GM19025 (cell line): ENCODE measurements at regions not wholly inside any gene's neighbourhood (a gene's known extent, or its start where the extent isn't known, plus 50 kb on each side); places are given as distances from the start of the nearest gene placed in this dataset.
"Not testable (repeated sequence)": the region's sequence is repeated elsewhere in the genome, so short reads cannot be mapped to it uniquely, and the experiment has no call there.

Source experiments
- ATAC-seq: cut with Tn5 transposase; IDR thresholded peaks from one replicate; pipeline ENCODE4 v1.9.1; 2021; ENCODE audit warnings: mild to moderate bottlenecking, low read depth, moderate library complexity; ENCODE audit not compliant: unreplicated experiment

DNA sequence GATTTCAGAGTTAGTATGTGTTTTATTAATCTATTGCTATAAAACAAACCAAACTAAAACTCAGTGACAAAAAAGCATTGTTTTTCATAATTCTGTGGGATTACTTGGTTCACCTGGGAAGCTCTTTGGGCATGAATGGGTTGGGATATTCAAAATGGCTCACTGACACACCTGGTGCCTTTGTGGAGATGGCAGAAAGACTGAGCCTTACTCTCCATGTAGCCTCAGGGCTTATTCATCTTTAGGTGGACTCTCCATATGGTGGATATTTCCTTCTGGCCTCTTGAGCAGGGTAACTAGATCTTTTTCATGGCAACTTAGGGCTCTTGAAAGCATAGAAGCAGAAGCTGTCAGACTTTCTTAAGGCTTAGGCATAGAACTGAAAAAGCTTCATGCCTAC, 1102.8 kb upstream of the SEL1L start:
- ATAC-seq: no peak

DNA sequence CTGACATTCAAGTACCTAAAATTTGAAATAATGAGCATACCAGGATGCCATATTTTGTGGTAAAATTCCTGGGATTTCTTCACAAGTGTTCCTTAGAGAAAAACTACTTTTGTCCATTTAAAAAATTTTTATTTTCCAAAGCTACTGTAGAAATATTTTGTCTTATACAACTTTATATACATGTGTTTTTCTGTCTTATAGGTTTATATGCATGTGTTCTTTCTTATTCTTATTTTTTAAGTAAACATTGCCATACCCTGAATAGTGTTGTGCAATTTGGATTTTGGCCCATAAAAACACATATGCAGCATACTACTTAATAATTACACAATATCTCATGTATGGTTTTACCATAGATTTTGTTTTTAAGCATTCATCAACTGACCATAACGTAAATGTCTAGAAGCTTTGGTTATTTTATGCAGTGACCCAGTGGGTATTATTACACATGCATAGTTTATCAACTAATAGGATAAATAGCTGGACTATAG, 1107.4 kb upstream of the SEL1L start:
- no peak for ATAC-seq

DNA sequence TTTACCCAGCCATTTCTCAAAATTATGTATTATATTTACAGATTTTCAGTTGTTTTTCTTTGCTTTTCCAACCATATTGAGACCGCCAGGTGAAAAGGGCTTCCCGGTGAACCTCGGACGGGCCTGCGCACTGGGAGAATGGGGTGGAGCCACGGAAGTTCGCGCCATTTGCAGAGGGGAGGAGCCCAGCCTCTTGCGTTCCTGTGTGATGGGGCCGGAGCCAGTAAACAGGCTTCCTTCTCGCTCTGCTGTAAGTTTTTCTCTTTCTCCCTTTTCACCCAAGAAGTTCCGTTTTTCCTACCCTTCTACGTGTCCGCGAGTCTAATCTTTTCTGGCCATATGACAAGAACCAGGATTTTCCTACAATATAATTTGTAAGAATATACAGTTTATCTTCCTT, 1108.8 kb upstream of the SEL1L start:
- no peak for ATAC-seq

DNA sequence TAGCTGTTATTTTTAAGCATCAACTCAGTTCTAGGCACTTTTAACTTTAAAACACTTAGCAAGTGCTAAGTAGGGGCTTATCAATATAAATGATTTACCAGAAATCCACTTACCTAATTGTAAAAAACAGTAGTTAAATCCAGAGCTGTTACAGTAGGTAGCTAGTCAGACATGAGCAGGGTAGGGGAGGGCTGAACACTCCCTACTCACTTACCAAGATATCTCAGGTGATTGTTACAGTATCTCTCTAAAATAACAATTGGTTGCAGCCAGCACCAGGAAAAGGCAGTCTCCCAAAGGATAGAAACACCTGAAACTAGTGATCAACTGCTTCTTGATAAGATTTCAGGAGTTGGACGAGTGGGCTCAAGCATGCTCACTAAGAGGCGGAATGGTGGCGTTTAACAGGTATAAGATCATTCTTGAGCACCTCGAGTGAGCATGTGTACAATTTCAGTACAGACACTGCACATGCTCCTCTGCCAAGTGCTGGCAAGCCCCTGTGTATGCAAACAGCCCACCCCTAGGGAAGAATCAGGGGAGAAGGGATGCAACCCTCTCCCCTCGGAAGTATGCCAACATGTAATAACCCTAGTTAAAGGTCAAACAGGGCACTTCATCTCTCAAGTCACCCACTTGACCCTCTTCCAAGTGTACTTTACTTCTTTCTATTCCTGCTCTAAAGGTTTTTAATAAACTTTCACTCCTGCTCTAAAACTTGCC, 1113.6 kb upstream of the SEL1L start:
- no peak for ATAC-seq

DNA sequence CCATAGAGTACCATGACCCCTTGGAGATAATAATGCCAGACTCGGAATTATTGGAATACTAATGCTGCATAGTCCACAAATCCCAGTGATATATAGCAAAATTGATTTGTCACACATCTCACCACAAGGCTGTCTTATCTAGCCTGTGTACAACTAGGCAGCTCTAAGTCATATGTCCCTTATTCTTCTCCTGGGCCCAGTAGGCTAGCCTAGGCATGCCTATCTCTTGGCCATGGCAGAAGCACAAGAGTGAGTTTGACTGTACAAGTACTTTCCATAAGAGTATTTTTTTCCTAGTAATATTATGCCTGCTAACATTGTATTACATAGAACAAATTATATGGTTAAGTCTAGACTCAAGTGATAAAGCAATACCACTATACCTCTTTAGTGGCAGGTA, 1122.1 kb upstream of the SEL1L start:
- no peak for ATAC-seq

DNA sequence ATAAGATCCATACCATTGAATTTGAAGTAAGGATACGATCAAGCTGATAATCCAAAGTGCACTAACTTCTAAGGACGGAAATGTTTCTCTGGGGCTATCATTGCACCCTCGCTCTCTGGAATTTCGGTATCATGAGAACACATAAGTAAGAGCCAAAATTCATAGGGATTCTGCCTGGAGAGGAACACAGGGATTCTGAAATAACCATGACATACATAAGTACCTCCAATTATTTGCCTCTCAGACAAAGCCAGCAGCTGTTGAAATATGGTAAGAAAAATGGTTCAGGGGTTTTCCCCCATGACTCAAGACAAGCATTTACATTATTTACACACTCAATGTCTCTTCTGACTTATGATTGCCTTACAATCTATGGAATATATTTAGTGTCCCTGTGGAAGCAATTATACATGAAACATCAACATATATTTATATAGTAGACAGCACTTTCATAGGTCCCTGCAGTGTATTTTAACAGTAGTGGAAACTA, 1123.6 kb upstream of the SEL1L start:
- no peak for ATAC-seq

DNA sequence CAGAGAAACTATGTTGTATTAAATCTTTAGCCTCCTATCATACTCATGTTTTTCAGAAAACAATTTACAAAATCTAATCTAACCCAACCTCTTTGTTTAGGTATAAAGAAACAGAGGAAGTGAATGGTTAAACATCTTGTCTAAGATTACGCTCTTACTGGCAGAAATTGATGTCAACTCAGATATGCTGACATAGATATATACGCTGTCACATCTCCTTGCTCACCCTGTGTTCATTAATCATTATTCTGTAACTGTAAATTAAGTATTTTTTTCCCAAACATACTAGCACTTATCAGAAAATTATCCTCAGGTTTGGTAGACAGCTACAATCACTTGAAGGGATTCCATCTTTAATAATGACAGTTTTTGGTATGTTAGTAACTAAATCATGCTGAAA, 1127.6 kb upstream of the SEL1L start:
- ATAC-seq: no peak

DNA sequence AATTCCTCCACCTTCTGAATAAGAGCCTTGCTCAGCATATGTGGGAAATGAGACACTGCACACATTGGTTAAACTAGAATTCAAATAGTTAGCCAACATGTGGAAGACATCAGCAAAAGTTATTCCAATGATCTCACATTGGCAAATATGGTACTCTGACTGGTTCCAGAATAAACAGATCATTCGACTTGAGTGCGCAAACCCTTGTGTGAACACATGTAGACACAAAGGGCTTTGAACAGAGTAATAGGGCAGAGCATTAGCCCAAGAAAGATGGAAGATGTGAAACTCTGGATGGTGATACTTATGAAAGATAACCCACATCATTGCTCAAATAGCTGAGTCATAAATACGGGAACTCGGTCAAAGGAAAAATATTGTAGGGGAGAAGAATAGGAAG, 1133.4 kb upstream of the SEL1L start:
- ATAC-seq: no peak

DNA sequence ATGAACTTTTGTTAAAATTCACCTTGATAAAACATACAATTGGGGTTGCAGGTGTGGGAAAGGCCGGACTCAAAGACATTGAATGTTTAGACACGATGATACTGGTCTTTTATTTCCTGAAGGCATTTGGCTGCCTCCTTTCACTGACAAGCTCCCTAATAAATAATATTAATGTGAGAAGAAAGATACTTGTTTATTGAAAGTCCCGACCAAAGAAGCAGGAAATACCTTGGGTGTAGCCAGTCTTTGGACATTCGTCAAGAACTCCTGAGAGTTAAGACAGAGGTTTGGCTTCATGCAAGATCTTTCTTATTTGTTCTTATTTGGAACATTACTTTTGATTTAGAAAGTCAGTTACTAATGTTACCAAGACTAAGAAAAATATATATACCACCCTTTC, 1133.8 kb upstream of the SEL1L start:
- no peak for ATAC-seq

DNA sequence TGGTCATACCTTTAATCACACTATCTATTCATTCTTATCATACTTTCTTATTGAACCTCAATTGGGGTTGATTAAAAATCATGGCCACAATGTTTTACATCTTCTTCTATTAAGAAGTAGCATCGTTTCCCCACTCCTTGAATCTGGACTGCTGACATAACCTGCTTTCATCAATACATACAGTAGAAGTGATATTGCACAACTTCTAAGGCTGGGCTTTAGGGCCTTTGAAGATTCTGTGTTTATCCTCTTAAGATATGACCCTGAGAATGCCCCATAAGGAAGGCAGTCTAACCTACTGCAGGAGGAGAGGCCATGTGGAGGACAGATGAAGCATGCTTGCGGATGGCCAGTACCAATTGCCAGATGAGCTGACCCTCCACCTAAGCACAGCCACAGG, 1142.8 kb upstream of the SEL1L start:
- ATAC-seq: no peak

DNA sequence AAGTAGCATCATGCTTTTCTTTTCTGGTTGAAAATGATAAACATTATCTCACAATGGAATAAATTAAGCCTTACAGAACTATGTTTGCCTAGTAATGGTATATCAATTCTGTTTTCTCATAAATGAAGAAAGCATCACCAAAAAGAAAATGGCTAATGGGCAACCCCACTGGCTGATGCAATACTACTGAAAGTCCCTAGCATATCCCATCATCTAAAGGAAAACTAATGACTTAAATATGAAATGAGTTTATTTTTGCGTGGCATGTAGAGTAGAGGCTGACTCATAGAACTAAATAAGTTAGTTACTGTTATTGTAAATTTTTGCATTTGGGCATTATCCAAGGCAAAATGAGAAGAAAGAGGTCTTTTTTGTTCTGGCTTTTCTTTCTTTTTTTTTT, 1156.3 kb upstream of the SEL1L start:
- no peak for ATAC-seq

DNA sequence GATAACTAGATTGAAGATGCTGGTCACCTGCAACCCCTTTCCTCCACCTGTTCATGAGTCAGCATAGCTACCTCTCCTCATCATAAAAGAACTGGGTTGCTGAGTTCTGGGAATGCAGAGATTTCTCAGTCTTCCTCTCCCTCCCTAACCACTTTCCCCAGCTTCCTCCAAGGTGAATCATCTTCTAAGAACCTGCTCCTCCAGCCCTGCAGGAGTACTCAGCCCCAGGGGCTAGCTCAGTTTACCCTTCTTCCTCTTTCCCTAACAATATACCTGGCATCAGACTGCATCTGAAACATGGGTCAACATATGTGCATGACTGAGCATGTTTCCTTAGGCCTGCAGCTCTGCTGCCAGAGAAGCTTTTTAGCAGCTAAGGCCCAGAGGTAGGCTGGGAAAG, 1157.5 kb upstream of the SEL1L start:
- ATAC-seq: not testable (repeated sequence)

DNA sequence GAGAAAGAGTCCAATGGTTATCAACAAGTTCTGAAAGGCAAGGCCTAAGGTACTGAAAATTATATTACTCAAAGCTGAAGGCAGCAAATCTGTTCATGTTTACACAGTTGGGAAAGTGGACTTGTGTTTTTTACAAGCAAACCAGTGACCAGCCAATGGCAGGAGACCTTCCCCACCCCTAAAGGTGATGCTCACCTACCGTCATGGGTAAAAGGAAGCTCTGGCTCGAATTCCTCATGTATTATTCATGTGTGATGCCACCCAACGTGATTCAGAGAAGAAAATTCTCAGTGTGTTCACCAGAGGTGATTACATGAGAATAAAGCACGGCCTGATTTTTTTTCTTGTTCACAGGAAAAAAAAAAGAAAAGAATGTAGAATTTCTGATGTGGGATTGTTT, 1161.2 kb upstream of the SEL1L start:
- ATAC-seq: no peak

DNA sequence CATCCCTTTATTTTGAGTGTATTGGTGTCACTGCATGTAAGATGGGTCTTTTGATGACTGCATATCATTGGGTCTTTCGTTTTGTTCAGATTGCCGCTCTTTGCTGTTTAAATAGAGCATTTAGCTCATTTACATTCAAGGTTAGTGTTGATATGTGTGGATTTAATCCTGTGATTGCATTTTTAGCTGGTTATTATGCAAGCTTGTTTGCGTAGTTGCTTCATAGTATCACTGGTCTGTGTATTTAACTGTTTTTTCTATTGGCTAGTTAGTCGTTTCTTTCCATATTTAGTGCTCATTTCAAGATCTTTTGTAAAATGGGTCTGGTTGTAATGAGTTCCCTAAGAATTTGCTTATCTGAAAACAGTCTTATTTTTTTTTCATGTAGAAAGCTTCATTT, 1170.6 kb upstream of the SEL1L start:
- ATAC-seq: no peak

DNA sequence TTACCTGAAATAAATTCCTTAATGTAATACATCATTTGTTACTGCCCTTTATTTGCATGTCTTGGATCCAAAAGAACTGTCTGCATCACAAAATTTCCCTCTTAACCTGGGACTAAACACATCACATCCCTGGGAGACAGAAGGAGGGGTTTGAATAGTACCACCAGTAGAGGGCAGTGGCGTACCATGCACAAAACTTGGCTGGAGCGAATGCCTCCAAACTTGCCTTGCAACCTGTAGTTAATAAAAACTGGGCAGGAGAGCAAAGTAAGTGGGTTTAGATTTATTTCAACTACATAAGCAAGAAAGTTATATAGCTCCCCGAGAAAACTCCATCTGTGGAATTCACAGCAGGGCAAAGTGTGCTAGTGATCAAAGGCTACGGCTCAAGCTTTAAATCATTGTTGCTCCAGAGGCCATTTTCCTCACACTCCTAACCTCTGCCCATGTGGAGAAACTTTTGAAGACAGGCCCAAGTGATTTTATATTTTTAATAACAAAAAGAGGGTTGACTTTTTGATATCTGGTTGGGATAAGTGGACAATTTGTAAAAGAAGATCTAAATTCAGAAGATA, 1176.7 kb upstream of the SEL1L start:
- no peak for ATAC-seq

DNA sequence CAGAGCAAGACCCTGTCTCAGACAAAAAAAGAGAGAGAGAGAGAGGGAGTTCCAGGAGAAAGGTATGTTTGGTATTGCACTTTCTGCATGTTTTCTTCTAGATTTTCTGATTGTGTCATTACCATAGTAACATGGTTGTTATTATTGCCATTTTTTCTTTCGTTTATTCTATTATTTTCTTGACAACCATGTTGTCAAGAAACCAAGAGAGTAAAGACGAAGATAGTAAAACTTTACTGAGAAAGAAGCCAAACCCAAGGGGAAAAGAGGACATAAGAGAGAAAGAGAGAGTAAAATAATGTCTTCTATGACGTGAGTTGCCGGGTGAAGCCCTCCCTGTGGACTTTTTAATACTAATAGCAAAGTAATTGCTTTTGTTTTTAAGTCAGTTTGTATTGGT, 1186.0 kb upstream of the SEL1L start:
- no peak for ATAC-seq

DNA sequence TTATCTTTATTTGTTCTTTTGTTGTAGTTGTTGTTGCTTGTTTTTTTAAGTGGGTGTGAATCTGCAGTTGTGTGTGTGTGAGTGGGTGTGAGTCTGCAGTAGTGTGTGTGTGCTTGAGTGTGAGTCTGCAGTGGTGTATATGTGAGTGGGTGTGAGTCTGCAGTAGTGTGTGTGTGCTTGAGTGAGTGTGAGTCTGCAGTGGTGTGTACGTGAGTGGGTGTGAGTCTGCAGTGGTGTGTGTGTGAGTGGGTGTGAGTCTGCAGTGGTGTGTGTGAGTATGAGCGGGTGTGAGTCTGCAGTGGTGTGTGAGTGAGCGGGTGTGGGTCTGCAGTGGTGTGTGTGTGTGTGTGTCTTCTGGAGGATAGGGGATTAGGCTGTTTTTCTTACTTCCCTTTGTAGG, 1186.8 kb upstream of the SEL1L start:
- no peak for ATAC-seq

DNA sequence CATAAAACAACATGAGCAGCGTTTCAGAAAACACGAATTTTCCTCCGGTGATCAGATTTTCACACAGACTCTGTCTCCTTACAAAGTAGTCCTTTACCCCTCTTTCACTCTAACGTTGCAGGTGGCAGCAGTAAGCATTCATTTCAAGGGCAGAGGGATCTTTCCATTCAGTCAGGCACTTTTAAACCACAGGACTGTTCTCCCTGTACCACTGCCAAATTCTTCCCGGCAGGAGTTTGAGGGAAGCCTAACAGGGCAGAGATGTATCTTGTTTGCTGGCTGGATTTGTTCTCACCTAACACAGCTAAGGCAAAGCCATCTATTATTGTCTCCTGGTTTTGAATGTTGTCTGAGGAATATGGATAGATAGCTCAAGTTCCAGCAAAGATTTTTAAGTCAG, 1187.3 kb upstream of the SEL1L start:
- ATAC-seq: no peak

DNA sequence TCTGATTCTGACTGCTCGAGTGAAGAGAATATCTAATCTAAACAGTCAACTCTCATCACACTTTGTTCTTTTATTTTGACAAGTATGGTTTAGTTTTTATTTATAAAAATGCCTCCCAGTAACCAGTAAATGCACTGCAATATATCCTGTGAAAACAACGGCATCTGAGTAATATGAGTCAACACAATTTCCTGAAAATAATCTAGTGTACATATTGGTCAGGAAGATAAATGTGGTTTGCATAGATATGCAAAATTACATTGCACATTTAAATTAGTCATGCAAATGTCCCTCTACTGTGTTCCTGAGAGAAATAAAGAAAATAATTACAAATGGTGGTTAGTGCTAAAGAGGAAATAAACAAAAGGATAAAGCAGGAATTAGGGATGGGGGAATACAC, 1190.7 kb upstream of the SEL1L start:
- no peak for ATAC-seq

DNA sequence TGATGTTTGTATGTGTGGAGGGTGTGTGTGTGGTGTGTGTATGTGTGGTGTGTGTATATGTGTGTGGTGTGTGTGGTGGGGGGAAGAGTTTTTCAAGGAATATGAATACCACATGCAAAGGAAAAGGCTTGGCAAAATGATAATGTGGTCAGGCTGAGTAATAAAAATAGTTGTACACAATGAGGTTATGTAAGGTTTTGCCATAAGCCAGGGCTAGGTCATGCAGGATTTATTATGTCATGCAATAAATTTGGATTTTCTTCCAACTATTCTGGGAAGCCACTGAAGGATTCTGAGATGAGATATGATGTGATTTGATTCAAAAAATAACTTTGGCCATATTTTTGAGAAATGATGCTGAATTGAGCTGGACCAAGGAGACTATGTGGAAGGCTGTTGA, 1191.6 kb upstream of the SEL1L start:
- ATAC-seq: no peak

DNA sequence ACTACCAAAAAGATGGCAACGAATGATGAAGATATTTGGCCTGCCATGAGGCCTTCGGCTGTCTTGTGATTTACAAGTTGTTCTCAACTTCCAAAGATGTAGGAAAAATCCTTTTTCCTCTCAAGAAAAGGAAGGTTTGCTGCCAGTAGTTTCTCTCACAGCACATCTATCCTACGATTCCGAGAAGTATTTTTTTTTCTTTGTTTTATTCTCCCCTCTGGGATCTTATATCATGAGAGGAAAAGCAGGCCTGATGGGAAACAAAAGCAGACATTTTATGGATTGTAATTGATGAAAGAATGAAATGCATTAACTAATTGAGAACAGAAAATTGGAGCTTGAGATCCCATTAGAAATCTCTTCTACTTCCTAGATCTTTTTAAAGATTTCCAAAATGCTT, 1197.9 kb upstream of the SEL1L start:
- ATAC-seq: no peak

DNA sequence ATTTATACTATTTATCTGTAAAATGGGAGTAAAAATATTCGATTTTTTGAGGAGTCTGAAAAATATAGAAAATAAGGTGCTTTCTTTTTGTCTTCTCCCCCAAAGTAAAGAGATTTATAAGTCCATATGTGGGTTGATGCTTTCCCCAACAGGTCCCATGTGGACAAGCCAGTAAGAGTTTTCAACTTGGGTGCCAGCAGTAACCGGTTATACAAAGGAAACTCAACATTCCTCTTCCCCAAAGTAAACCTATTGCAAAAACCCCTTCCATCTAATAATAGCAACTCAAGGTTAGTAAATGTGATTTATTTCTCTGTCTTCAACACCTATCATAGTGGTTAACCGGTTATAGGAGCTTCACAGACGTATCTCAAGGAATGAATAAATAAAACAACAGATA, 1206.9 kb upstream of the SEL1L start:
- no peak for ATAC-seq
